ENCODE measurements at regions not wholly inside any gene's neighbourhood (a gene's known extent, or its start where the extent isn't known, plus 50 kb on each side); places are given as distances from the start of the nearest gene placed in this dataset.

- H3K4me3 Mint-ChIP-seq: no peak overlapping the region
- H3K27me3 Mint-ChIP-seq (ENCODE audit: low read depth in 3 of 3): peaks cover 11 to 18% (median 13%) of the 10 kb centered on the region in 3 donors
- H3K27ac Mint-ChIP-seq: no peak overlapping the region
- H3K4me1 Mint-ChIP-seq: no peaks in the 10 kb centered on the region
- DNase-seq: no peak
- H3K9me3 Mint-ChIP-seq: peaks cover 0 to 1% (median 0%) of the 10 kb centered on the region in 6 donors
- H3K36me3 Mint-ChIP-seq: no peaks in the 10 kb centered on the region
Observed at GRCh38 chr6:33945931-33946330, 142.1 kb upstream of the MLN start.

GRCh38 chr6:33944686-33945411, 141.0 kb upstream of the MLN start:
- DNase-seq: no peak
- Mint-ChIP-seq H3K4me1 (no peaks in the 10 kb centered on the region), H3K9me3 (peaks cover 0 to 1% (median 0%) of the 10 kb centered on the region in 6 donors), H3K27ac (no peak overlapping the region), H3K27me3 (ENCODE audit: low read depth in 3 of 3) (peaks cover 11 to 13% (median 12%) of the 10 kb centered on the region in 3 donors), H3K36me3 (no peaks in the 10 kb centered on the region), H3K4me3 (no peak overlapping the region)

GRCh38 chr6:33936886-33937285, 133.1 kb upstream of the MLN start:
- no peak overlapping the region for H3K4me3 Mint-ChIP-seq
- H3K36me3 Mint-ChIP-seq: peaks cover 0 to 3% (median 0%) of the 10 kb centered on the region in 3 donors
- peaks cover 6 to 7% of the 10 kb centered on the region in 2 donors for H3K4me1 Mint-ChIP-seq
- no peak for DNase-seq
- peaks cover 0 to 3% (median 0%) of the 10 kb centered on the region in 6 donors for H3K9me3 Mint-ChIP-seq
- no peak overlapping the region for H3K27ac Mint-ChIP-seq
- H3K27me3 Mint-ChIP-seq (ENCODE audit: low read depth in 3 of 3): peaks cover 11 to 14% (median 12%) of the 10 kb centered on the region in 3 donors

- Mint-ChIP-seq H3K36me3 (peaks cover 0 to 3% (median 0%) of the 10 kb centered on the region in 3 donors), H3K27me3 (ENCODE audit: low read depth in 3 of 3) (peaks cover 9 to 17% (median 15%) of the 10 kb centered on the region in 3 donors), H3K27ac (no peak overlapping the region), H3K9me3 (peaks cover 0 to 3% (median 0%) of the 10 kb centered on the region in 6 donors), H3K4me1 (peaks cover 6 to 7% of the 10 kb centered on the region in 2 donors), H3K4me3 (no peak overlapping the region)
- no peak for DNase-seq
Observed at GRCh38 chr6:33935439-33936080, 131.8 kb upstream of the MLN start.

- H3K4me1 Mint-ChIP-seq: peaks cover 6 to 7% of the 10 kb centered on the region in 2 donors
- H3K27ac Mint-ChIP-seq: no peak overlapping the region
- peaks cover 9 to 17% (median 15%) of the 10 kb centered on the region in 3 donors for H3K27me3 Mint-ChIP-seq (ENCODE audit: low read depth in 3 of 3)
- H3K4me3 Mint-ChIP-seq: no peak overlapping the region
- H3K36me3 Mint-ChIP-seq: peaks cover 0 to 3% (median 0%) of the 10 kb centered on the region in 3 donors
- DNase-seq: no peak
- H3K9me3 Mint-ChIP-seq: peaks cover 0 to 3% (median 0%) of the 10 kb centered on the region in 6 donors
Observed at GRCh38 chr6:33934731-33935270, 131.0 kb upstream of the MLN start.

GRCh38 chr6:33933101-33933500, 129.3 kb upstream of the MLN start:
- H3K36me3 Mint-ChIP-seq: peaks cover 0 to 3% (median 0%) of the 10 kb centered on the region in 3 donors
- no peaks in the 10 kb centered on the region for H3K9me3 Mint-ChIP-seq
- peaks cover 9 to 15% (median 13%) of the 10 kb centered on the region in 3 donors for H3K27me3 Mint-ChIP-seq (ENCODE audit: low read depth in 3 of 3)
- DNase-seq: no peak
- H3K27ac Mint-ChIP-seq: no peak overlapping the region
- H3K4me1 Mint-ChIP-seq: peaks cover 6 to 7% of the 10 kb centered on the region in 2 donors
- H3K4me3 Mint-ChIP-seq: no peak overlapping the region

GRCh38 chr6:33931799-33932198, 128.0 kb upstream of the MLN start:
- H3K27ac Mint-ChIP-seq: no peak overlapping the region
- H3K9me3 Mint-ChIP-seq: no peaks in the 10 kb centered on the region
- peaks cover 9 to 14% (median 14%) of the 10 kb centered on the region in 3 donors for H3K27me3 Mint-ChIP-seq (ENCODE audit: low read depth in 3 of 3)
- DNase-seq: no peak
- peaks cover 6 to 7% of the 10 kb centered on the region in 2 donors for H3K4me1 Mint-ChIP-seq
- peaks cover 0 to 3% (median 0%) of the 10 kb centered on the region in 3 donors for H3K36me3 Mint-ChIP-seq
- H3K4me3 Mint-ChIP-seq: no peak overlapping the region

- no peaks in the 10 kb centered on the region for H3K9me3 Mint-ChIP-seq
- H3K27me3 Mint-ChIP-seq (ENCODE audit: low read depth in 3 of 3): peaks cover 9 to 13% (median 9%) of the 10 kb centered on the region in 3 donors
- no peak for DNase-seq
- H3K36me3 Mint-ChIP-seq: peaks cover 0 to 3% (median 0%) of the 10 kb centered on the region in 3 donors
- H3K4me1 Mint-ChIP-seq: peaks cover 6 to 7% of the 10 kb centered on the region in 2 donors
- H3K4me3 Mint-ChIP-seq: no peak overlapping the region
- H3K27ac Mint-ChIP-seq: no peak overlapping the region
Observed at GRCh38 chr6:33929575-33930288, 125.9 kb upstream of the MLN start.

GRCh38 chr6:33927616-33928015, 123.8 kb upstream of the MLN start:
- DNase-seq: no peak
- Mint-ChIP-seq H3K9me3 (no peaks in the 10 kb centered on the region), H3K27ac (no peak overlapping the region), H3K4me1 (no peaks in the 10 kb centered on the region), H3K27me3 (ENCODE audit: low read depth in 3 of 3) (peaks cover 4 to 8% (median 7%) of the 10 kb centered on the region in 3 donors), H3K36me3 (no peaks in the 10 kb centered on the region), H3K4me3 (no peak overlapping the region)

GRCh38 chr6:33927112-33927511, 123.3 kb upstream of the MLN start:
- no peaks in the 10 kb centered on the region for H3K36me3 Mint-ChIP-seq
- H3K9me3 Mint-ChIP-seq: no peaks in the 10 kb centered on the region
- H3K27ac Mint-ChIP-seq: no peak overlapping the region
- H3K4me1 Mint-ChIP-seq: no peaks in the 10 kb centered on the region
- no peak overlapping the region for H3K4me3 Mint-ChIP-seq
- no peak for DNase-seq
- peaks cover 3 to 7% (median 4%) of the 10 kb centered on the region in 3 donors for H3K27me3 Mint-ChIP-seq (ENCODE audit: low read depth in 3 of 3)

GRCh38 chr6:33926451-33926850, 122.6 kb upstream of the MLN start:
- no peak for DNase-seq
- H3K4me3 Mint-ChIP-seq: no peak overlapping the region
- no peaks in the 10 kb centered on the region for H3K4me1 Mint-ChIP-seq
- H3K9me3 Mint-ChIP-seq: no peaks in the 10 kb centered on the region
- no peaks in the 10 kb centered on the region for H3K36me3 Mint-ChIP-seq
- no peak overlapping the region for H3K27ac Mint-ChIP-seq
- H3K27me3 Mint-ChIP-seq (ENCODE audit: low read depth in 3 of 3): peaks cover 2 to 4% (median 4%) of the 10 kb centered on the region in 3 donors

GRCh38 chr6:33925936-33926335, 122.1 kb upstream of the MLN start:
- H3K4me1 Mint-ChIP-seq: no peaks in the 10 kb centered on the region
- DNase-seq: no peak
- H3K27me3 Mint-ChIP-seq (ENCODE audit: low read depth in 3 of 3): peaks cover 0 to 6% (median 4%) of the 10 kb centered on the region in 3 donors
- no peaks in the 10 kb centered on the region for H3K36me3 Mint-ChIP-seq
- H3K9me3 Mint-ChIP-seq: no peaks in the 10 kb centered on the region
- no peak overlapping the region for H3K4me3 Mint-ChIP-seq
- H3K27ac Mint-ChIP-seq: no peak overlapping the region

GRCh38 chr6:33925210-33925609, 121.4 kb upstream of the MLN start:
- Mint-ChIP-seq H3K36me3 (no peaks in the 10 kb centered on the region), H3K4me1 (no peaks in the 10 kb centered on the region), H3K27me3 (ENCODE audit: low read depth in 3 of 3) (peaks cover 0 to 7% (median 2%) of the 10 kb centered on the region in 3 donors), H3K9me3 (no peaks in the 10 kb centered on the region), H3K4me3 (no peak overlapping the region), H3K27ac (no peak overlapping the region)
- no peak for DNase-seq

Measured in immature natural killer cell (primary cell).